CMK (cell line): ENCODE measurements at regions not wholly inside any gene's neighbourhood (a gene's known extent, or its start where the extent isn't known, plus 50 kb on each side); places are given as distances from the start of the nearest gene placed in this dataset.

Experiments
- DNase-seq: peaks from one replicate; pipeline ENCODE4 v3.0.0-alpha.2; 2010; ENCODE audit warnings: low read depth

GRCh38 chr10:117927332-117927731, 119.4 kb downstream of the RAB11FIP2 start:
- DNase-seq = no peak

- no peak for DNase-seq
Observed at GRCh38 chr10:117927871-117928270, 118.9 kb downstream of the RAB11FIP2 start.

GRCh38 chr10:117928281-117928680, 118.5 kb downstream of the RAB11FIP2 start:
- no peak for DNase-seq

GRCh38 chr10:117928741-117929140, 118.0 kb downstream of the RAB11FIP2 start:
- no peak for DNase-seq

GRCh38 chr10:117929327-117930067, 117.2 kb downstream of the RAB11FIP2 start:
- no peak for DNase-seq

- DNase-seq = no peak
Observed at GRCh38 chr10:117931078-117931477, 115.7 kb downstream of the RAB11FIP2 start.

- DNase-seq = no peak
Observed at GRCh38 chr10:117933036-117933435, 113.7 kb downstream of the RAB11FIP2 start.

- DNase-seq = no peak
Observed at GRCh38 chr10:117934477-117934876, 112.3 kb downstream of the RAB11FIP2 start.

GRCh38 chr10:117936141-117936540, 110.6 kb downstream of the RAB11FIP2 start:
- DNase-seq = no peak

- no peak for DNase-seq
Observed at GRCh38 chr10:117936566-117936965, 110.2 kb downstream of the RAB11FIP2 start.

- no peak for DNase-seq
Observed at GRCh38 chr10:117936976-117937375, 109.8 kb downstream of the RAB11FIP2 start.

- no peak for DNase-seq
Observed at GRCh38 chr10:117938104-117938503, 108.6 kb downstream of the RAB11FIP2 start.

GRCh38 chr10:117942226-117942625, 104.5 kb downstream of the RAB11FIP2 start:
- DNase-seq = no peak

- DNase-seq = no peak
Observed at GRCh38 chr10:117944676-117945447, 101.9 kb downstream of the RAB11FIP2 start.

GRCh38 chr10:117945651-117946050, 101.1 kb downstream of the RAB11FIP2 start:
- no peak for DNase-seq

- DNase-seq = no peak
Observed at GRCh38 chr10:117946525-117947070, 100.1 kb downstream of the RAB11FIP2 start.

GRCh38 chr10:117948493-117948892, 98.2 kb downstream of the RAB11FIP2 start:
- DNase-seq = no peak

- DNase-seq = no peak
Observed at GRCh38 chr10:117950408-117950807, 96.3 kb downstream of the RAB11FIP2 start.
